Left ventricle myocardium inferior (tissue), 1 donor: ENCODE measurements at regions not wholly inside any gene's neighbourhood (a gene's known extent, or its start where the extent isn't known, plus 50 kb on each side); places are given as distances from the start of the nearest gene placed in this dataset.

Experiments used
- DNase-seq: peaks from one replicate; pipeline ENCODE4 v3.0.0-alpha.2; 2020
- H3K27ac ChIP-seq: fragments of 200-600 bp; replicated peaks from 2 replicates; pipeline ENCODE4 v1.8.0; 2021
- H3K27me3 ChIP-seq: fragments of 200-600 bp; 2 replicates; pipeline ENCODE4 v1.8.0; 2021; ENCODE audit warnings: low read depth
- H3K36me3 ChIP-seq: fragments of 200-600 bp; 2 replicates; pipeline ENCODE4 v1.8.0; 2021
- H3K4me1 ChIP-seq: fragments of 200-600 bp; 2 replicates; pipeline ENCODE4 v1.8.0; 2021
- H3K4me3 ChIP-seq: fragments of 200-600 bp; 2 replicates; pipeline ENCODE4 v1.8.0; 2021; ENCODE audit warnings: mild to moderate bottlenecking, moderate library complexity
- H3K9me3 ChIP-seq: fragments of 200-600 bp; replicated peaks from 2 replicates; pipeline ENCODE4 v1.8.0; 2021
- intact Hi-C: fragments of 100-400 bp; cut with micrococcal nuclease; formaldehyde crosslinking; loops from one replicate; pipeline ENCODE4 v1.11.0; 2022
- TF ChIP-seq, protein P1 (sequence below): fragments of 200-600 bp; IDR thresholded peaks from 2 replicates; pipeline ENCODE4 v1.8.0; 2021; ENCODE audit warnings: antibody characterized with exemption, mild to moderate bottlenecking, borderline replicate concordance
- donor health status: DM: no; HTN: yes; CAD: no; lungs with severe emphysema.

DNA sequence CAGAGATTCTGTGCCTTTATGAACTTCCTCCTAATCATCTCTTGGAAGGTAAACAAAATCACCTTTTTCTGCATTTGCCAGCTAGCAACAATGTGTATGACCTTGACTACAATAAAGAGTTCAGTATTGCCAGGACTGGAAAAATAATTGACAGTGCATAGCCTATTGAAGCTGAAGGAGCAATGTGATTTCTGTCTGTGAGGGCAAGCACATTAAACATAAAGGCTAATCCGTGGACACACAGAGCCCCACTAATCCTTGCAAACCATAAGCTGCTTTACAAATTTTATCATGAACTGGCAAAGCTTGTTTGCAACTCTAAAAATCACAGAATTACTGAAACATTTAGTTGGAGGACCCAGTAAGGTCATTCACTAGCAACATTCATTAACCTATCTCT lies 563.8 kb downstream of the PYDC2 start:
- DNase-seq: no peak
- H3K4me3 ChIP-seq: no peak overlapping the region
- no peaks in the 10 kb centered on the region for H3K4me1 ChIP-seq
- no peak overlapping the region for H3K27ac ChIP-seq
- H3K9me3 ChIP-seq: no peaks in the 10 kb centered on the region
- TF ChIP-seq, protein P1, sequence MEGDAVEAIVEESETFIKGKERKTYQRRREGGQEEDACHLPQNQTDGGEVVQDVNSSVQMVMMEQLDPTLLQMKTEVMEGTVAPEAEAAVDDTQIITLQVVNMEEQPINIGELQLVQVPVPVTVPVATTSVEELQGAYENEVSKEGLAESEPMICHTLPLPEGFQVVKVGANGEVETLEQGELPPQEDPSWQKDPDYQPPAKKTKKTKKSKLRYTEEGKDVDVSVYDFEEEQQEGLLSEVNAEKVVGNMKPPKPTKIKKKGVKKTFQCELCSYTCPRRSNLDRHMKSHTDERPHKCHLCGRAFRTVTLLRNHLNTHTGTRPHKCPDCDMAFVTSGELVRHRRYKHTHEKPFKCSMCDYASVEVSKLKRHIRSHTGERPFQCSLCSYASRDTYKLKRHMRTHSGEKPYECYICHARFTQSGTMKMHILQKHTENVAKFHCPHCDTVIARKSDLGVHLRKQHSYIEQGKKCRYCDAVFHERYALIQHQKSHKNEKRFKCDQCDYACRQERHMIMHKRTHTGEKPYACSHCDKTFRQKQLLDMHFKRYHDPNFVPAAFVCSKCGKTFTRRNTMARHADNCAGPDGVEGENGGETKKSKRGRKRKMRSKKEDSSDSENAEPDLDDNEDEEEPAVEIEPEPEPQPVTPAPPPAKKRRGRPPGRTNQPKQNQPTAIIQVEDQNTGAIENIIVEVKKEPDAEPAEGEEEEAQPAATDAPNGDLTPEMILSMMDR: no peak
- no peaks in the 10 kb centered on the region for H3K27me3 ChIP-seq
- intact Hi-C loops: no loop called here
- H3K36me3 ChIP-seq: no peaks in the 10 kb centered on the region

DNA sequence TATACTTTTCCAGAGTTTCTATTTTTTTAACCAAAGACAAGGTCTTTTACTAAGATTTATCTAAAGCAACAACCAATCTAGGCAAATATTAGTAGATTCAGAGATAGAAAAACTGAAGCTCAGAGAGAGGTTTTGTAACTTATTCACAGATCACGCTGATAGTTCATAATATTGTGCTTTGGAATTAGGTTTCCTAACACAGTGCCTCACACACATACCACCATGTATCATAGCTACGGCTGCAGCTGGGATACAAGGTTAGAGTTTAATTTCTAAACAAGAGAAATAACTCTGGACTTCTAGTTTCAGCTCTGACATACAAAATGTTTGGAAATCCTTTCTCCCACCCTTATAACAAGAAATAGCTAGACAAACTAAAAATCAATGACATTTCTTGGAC lies 565.7 kb downstream of the PYDC2 start:
- TF ChIP-seq, protein P1: no peak
- H3K4me1 ChIP-seq: no peaks in the 10 kb centered on the region
- H3K9me3 ChIP-seq: no peaks in the 10 kb centered on the region
- H3K27ac ChIP-seq: no peak overlapping the region
- no peaks in the 10 kb centered on the region for H3K36me3 ChIP-seq
- intact Hi-C loops: no loop called here
- DNase-seq: no peak
- H3K27me3 ChIP-seq: no peaks in the 10 kb centered on the region
- no peak overlapping the region for H3K4me3 ChIP-seq

DNA sequence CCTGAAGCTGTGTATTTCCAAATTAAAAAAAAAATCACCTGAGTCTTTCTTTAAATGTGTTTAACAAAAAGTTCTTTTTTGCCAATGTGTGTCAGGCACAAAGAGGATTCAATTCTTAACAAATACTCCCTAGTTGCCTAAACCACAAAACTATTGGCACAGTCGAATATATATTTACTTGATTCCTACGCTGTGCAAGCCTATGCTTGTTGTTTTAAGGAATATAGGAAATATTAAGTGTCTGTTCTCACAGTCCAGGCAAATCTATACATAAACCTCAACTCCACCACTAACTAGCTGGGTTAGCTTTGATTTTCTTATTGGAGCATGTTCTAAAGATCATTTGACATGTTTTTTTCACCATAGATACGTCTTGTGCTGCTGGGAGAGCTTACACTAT lies 571.0 kb downstream of the PYDC2 start:
- intact Hi-C loops: no loop called here

DNA sequence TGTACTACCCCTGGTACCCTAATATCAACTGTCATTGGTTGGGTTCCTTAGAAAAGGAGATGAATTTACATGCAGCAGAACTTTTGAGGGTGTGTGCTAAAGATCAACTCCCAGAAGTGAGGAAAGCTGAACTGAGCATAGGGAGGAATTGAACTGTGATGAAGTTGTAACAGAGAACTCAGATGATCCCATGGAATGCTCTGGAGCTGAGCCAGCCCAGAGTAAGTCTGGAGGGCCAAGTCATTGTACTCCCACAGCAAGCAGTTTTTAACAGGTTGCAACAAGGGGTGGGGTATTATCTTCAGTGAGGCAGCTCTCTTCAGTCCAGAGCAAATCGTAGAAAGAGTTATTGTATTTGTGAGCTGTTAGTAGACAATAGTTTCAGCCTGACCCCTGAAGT lies 572.3 kb downstream of the PYDC2 start:
- TF ChIP-seq, protein P1: no peak
- H3K4me1 ChIP-seq: no peaks in the 10 kb centered on the region
- intact Hi-C loops: no loop called here
- no peaks in the 10 kb centered on the region for H3K27me3 ChIP-seq
- no peaks in the 10 kb centered on the region for H3K36me3 ChIP-seq
- no peak overlapping the region for H3K27ac ChIP-seq
- no peaks in the 10 kb centered on the region for H3K9me3 ChIP-seq
- no peak overlapping the region for H3K4me3 ChIP-seq
- DNase-seq: no peak

More for the DNA sequence above, 571.0 kb downstream of the PYDC2 start:
- TF ChIP-seq, protein P1: no peak
- Histone ChIP-seq H3K27ac (no peak overlapping the region), H3K4me1 (no peaks in the 10 kb centered on the region), H3K36me3 (no peaks in the 10 kb centered on the region), H3K27me3 (no peaks in the 10 kb centered on the region), H3K4me3 (no peak overlapping the region), H3K9me3 (no peaks in the 10 kb centered on the region)
- no peak for DNase-seq

DNA sequence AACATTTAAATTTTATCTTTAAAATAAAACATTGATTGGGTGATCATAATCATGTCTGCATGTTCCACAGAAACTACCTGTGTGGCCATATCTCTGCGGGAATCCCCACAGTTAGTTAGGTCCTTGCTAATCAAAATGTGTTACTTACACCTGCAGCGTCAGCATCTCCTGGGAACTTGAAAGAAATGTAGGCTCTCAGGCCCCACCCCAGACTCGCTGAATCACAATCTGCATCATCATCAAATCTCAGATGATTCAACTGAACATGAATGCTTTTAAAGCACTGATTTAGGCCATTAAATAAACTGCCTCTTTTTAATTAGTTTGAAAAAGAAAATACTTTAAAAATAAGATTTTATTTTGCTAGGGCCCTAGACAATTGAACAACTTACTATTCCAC lies 577.8 kb downstream of the PYDC2 start:
- Histone ChIP-seq H3K27ac (no peak overlapping the region), H3K4me1 (no peaks in the 10 kb centered on the region), H3K4me3 (no peak overlapping the region), H3K27me3 (no peaks in the 10 kb centered on the region), H3K9me3 (no peaks in the 10 kb centered on the region), H3K36me3 (no peaks in the 10 kb centered on the region)
- TF ChIP-seq, protein P1: no peak
- intact Hi-C loops: no loop called here
- DNase-seq: no peak

DNA sequence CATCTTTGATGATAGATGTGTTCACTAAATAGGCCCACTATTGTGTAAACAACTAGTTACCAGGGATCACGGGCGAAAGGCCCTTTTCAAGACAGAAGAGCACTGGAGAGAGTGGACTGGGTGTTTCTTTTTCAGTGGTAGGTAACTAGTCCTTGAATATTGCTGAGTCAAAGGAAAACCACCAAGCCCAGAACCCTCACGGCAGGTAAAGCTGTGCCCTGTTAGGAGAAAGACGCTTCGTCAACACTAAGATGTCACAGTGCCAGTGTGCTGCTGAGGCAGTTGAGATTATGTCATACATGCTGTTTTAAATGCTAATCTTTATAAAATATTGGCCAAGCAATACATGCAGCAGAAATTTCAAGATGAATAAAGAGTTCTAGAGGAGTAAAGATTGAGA lies 578.6 kb downstream of the PYDC2 start:
- H3K27me3 ChIP-seq: no peaks in the 10 kb centered on the region

More for the DNA sequence above, 578.6 kb downstream of the PYDC2 start:
- Histone ChIP-seq H3K4me3 (no peak overlapping the region), H3K36me3 (no peaks in the 10 kb centered on the region), H3K9me3 (no peaks in the 10 kb centered on the region), H3K27ac (no peak overlapping the region), H3K4me1 (no peaks in the 10 kb centered on the region)
- DNase-seq: no peak
- TF ChIP-seq, protein P1: no peak
- intact Hi-C loops: no loop called here
